ENCODE measurements at regions not wholly inside any gene's neighbourhood (a gene's known extent, or its start where the extent isn't known, plus 50 kb on each side); places are given as distances from the start of the nearest gene placed in this dataset.

DNA sequence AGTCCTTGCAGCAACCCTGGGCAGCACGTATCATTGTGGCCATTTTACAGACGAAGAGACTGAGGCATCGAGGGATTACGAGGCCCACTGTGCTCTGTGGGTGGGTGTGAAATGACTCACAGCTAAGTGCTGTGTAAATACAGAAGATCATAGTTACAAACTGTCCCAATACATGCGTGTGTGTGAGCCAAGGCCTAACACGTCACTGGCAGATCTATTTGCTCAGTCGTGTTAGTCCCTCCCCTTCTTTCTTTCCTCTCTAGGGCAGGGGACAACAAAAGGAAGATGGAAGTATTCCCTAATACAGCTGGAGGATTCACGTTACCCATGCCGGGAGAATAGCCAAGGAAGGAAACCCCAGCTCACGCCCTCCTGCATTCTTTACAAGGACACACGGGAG lies 175.9 kb downstream of the CDC5L start:
- TF ChIP-seq, protein P1, sequence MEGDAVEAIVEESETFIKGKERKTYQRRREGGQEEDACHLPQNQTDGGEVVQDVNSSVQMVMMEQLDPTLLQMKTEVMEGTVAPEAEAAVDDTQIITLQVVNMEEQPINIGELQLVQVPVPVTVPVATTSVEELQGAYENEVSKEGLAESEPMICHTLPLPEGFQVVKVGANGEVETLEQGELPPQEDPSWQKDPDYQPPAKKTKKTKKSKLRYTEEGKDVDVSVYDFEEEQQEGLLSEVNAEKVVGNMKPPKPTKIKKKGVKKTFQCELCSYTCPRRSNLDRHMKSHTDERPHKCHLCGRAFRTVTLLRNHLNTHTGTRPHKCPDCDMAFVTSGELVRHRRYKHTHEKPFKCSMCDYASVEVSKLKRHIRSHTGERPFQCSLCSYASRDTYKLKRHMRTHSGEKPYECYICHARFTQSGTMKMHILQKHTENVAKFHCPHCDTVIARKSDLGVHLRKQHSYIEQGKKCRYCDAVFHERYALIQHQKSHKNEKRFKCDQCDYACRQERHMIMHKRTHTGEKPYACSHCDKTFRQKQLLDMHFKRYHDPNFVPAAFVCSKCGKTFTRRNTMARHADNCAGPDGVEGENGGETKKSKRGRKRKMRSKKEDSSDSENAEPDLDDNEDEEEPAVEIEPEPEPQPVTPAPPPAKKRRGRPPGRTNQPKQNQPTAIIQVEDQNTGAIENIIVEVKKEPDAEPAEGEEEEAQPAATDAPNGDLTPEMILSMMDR (IDR thresholded peaks at IDR 0.05; ENCODE audit: unreplicated experiment): no peak
- H3K36me3 Mint-ChIP-seq (ENCODE audit: insufficient read depth, unreplicated experiment): no peaks in the 10 kb centered on the region
- ChIA-PET POLR2A (no interaction called here), CTCF (no interaction called here)
- peak; percentile 17 for DNase-seq (ENCODE audit: unreplicated experiment)
- H3K9me3 Mint-ChIP-seq (ENCODE audit: unreplicated experiment): no peaks in the 10 kb centered on the region
- H3K27me3 Mint-ChIP-seq (ENCODE audit: insufficient read depth, unreplicated experiment): no peaks in the 10 kb centered on the region
- no peak overlapping the region for H3K27ac Mint-ChIP-seq (ENCODE audit: low read depth, unreplicated experiment)
- intact Hi-C loops (cut with micrococcal nuclease): no loop called here
- H3K4me1 Mint-ChIP-seq (ENCODE audit: insufficient read depth, unreplicated experiment): peaks cover 9% of the 10 kb centered on the region
- H3K4me3 Mint-ChIP-seq (ENCODE audit: unreplicated experiment): no peak overlapping the region
- no TSS peak for BruUV-seq (replicated peaks)

DNA sequence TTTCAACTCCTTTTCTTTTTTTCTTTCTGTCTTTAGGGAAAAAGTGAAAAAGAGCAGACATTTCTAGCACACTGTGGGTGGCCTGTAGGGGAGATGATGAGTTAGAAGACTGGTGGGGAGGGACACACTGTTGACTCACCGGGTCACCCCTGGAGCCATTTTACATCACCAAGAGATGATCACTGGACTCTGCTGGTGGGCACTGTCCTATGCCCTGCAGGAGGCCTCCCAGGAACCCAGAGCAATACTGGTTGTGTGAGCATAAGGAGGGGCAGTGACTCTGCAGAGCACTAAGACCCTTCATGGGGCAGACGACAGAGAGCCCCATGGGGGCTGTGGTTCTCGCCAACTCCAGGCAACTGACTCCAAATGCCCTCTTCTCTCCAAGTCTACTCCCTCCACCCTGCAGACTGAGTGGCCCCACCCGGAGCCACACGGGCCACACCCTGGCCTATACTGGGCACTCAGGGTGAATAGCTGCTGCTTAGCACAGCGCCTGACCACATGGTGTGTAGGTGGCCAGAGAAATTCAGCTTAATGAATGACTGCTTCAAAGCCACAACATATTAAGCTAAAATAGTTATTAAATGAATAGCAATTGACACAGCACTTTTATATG lies 177.5 kb downstream of the CDC5L start:
- H3K27me3 Mint-ChIP-seq (ENCODE audit: insufficient read depth, unreplicated experiment): no peaks in the 10 kb centered on the region
- H3K4me1 Mint-ChIP-seq (ENCODE audit: insufficient read depth, unreplicated experiment): no peaks in the 10 kb centered on the region
- ChIA-PET POLR2A (no interaction called here), CTCF (no interaction called here)
- BruUV-seq (replicated peaks): no TSS peak
- H3K36me3 Mint-ChIP-seq (ENCODE audit: insufficient read depth, unreplicated experiment): no peaks in the 10 kb centered on the region
- no peak overlapping the region for H3K27ac Mint-ChIP-seq (ENCODE audit: low read depth, unreplicated experiment)
- DNase-seq (ENCODE audit: unreplicated experiment): no peak
- intact Hi-C loops (cut with micrococcal nuclease): no loop called here
- no peaks in the 10 kb centered on the region for H3K9me3 Mint-ChIP-seq (ENCODE audit: unreplicated experiment)
- no peak overlapping the region for H3K4me3 Mint-ChIP-seq (ENCODE audit: unreplicated experiment)
- TF ChIP-seq, protein P1 (IDR thresholded peaks at IDR 0.05; ENCODE audit: unreplicated experiment): no peak

GRCh38 chr6:44567406-44567805 lies 179.9 kb downstream of the CDC5L start:
- CTCF ChIA-PET: interaction anchor here (1.2 kb wide), 1 partner anchor 91 kb away, joined by 4 read pairs; no protein-coding TSS in a partner anchor
- Mint-ChIP-seq H3K4me3 (ENCODE audit: unreplicated experiment) (no peak overlapping the region), H3K36me3 (ENCODE audit: insufficient read depth, unreplicated experiment) (no peaks in the 10 kb centered on the region), H3K4me1 (ENCODE audit: insufficient read depth, unreplicated experiment) (no peaks in the 10 kb centered on the region), H3K9me3 (ENCODE audit: unreplicated experiment) (no peaks in the 10 kb centered on the region), H3K27me3 (ENCODE audit: insufficient read depth, unreplicated experiment) (no peaks in the 10 kb centered on the region), H3K27ac (ENCODE audit: low read depth, unreplicated experiment) (no peak overlapping the region)
- TF ChIP-seq, protein P1 (IDR thresholded peaks at IDR 0.05; ENCODE audit: unreplicated experiment): no peak
- POLR2A ChIA-PET: no interaction called here
- BruUV-seq (replicated peaks): no TSS peak
- no peak for DNase-seq (ENCODE audit: unreplicated experiment)
- intact Hi-C loops (cut with micrococcal nuclease): no loop called here

GRCh38 chr6:44569131-44569530 lies 181.6 kb downstream of the CDC5L start:
- no peak for DNase-seq (ENCODE audit: unreplicated experiment)
- Mint-ChIP-seq H3K27me3 (ENCODE audit: insufficient read depth, unreplicated experiment) (no peaks in the 10 kb centered on the region), H3K27ac (ENCODE audit: low read depth, unreplicated experiment) (no peak overlapping the region), H3K9me3 (ENCODE audit: unreplicated experiment) (no peaks in the 10 kb centered on the region), H3K4me1 (ENCODE audit: insufficient read depth, unreplicated experiment) (no peaks in the 10 kb centered on the region), H3K4me3 (ENCODE audit: unreplicated experiment) (no peak overlapping the region), H3K36me3 (ENCODE audit: insufficient read depth, unreplicated experiment) (no peaks in the 10 kb centered on the region)
- no TSS peak for BruUV-seq (replicated peaks)
- CTCF ChIA-PET: no interaction called here
- intact Hi-C loops (cut with micrococcal nuclease): no loop called here
- POLR2A ChIA-PET: no interaction called here
- TF ChIP-seq, protein P1 (IDR thresholded peaks at IDR 0.05; ENCODE audit: unreplicated experiment): no peak

Measured in MCF 10A (cell line).